H9 (cell line): ENCODE measurements at regions not wholly inside any gene's neighbourhood (a gene's known extent, or its start where the extent isn't known, plus 50 kb on each side); places are given as distances from the start of the nearest gene placed in this dataset.

ENCODE experiments used
- DNase-seq: peaks from one replicate; pipeline ENCODE4 v3.0.0-alpha.2; 2017
- H2AFZ ChIP-seq: one replicate; pipeline ENCODE4 v1.6.1; 2013; ENCODE audit warnings: mild to moderate bottlenecking, low read length, control low read depth, moderate library complexity
- H2AK5ac ChIP-seq: 2 replicates; pipeline ENCODE4 v1.6.1; 2013; ENCODE audit warnings: low read length, control low read depth, mixed read lengths; ENCODE audit not compliant: insufficient read length
- H2BK120ac ChIP-seq: one replicate; pipeline ENCODE4 v1.6.1; 2013; ENCODE audit warnings: low read depth, mild to moderate bottlenecking, low read length, control low read depth, inconsistent platforms; ENCODE audit not compliant: poor library complexity, severe bottlenecking
- H2BK12ac ChIP-seq: 2 replicates; pipeline ENCODE4 v1.6.1; 2013; ENCODE audit warnings: low read length, control low read depth, mixed read lengths, low read depth; ENCODE audit not compliant: insufficient read length
- H2BK15ac ChIP-seq: 2 replicates; pipeline ENCODE4 v1.6.1; 2013; ENCODE audit warnings: low read depth, low read length, control low read depth
- H2BK20ac ChIP-seq: one replicate; pipeline ENCODE4 v1.6.1; 2013; ENCODE audit warnings: low read depth, mild to moderate bottlenecking, low read length, control low read depth, inconsistent platforms; ENCODE audit not compliant: poor library complexity, severe bottlenecking
- H2BK5ac ChIP-seq: 2 replicates; pipeline ENCODE4 v1.6.1; 2013; ENCODE audit warnings: low read length, control low read depth, mixed read lengths; ENCODE audit not compliant: insufficient read length
- H3K14ac ChIP-seq: 2 replicates; pipeline ENCODE4 v1.6.1; 2013; ENCODE audit warnings: low read length, control low read depth; ENCODE audit not compliant: insufficient read depth
- H3K18ac ChIP-seq: 2 replicates; pipeline ENCODE4 v1.6.1; 2013; ENCODE audit warnings: low read depth, mild to moderate bottlenecking, mixed read lengths, low read length, control low read depth; ENCODE audit not compliant: insufficient read length
- H3K23ac ChIP-seq: 2 replicates; pipeline ENCODE4 v1.6.1; 2013; ENCODE audit warnings: low read length, control low read depth, mixed read lengths, low read depth; ENCODE audit not compliant: insufficient read length
- H3K23me2 ChIP-seq: 2 replicates; pipeline ENCODE4 v1.6.1; 2013; ENCODE audit warnings: low read depth, mild to moderate bottlenecking, mixed read lengths, low read length, control low read depth; ENCODE audit not compliant: insufficient read length, poor library complexity, severe bottlenecking
- H3K27ac ChIP-seq: 2 replicates; pipeline ENCODE4 v1.5.1; 2013; ENCODE audit warnings: low read length, control low read depth, mixed read lengths, low read depth; ENCODE audit not compliant: insufficient read length
- H3K27me3 ChIP-seq: 2 replicates; pipeline ENCODE4 v1.6.1; 2013; ENCODE audit warnings: low read length, control low read depth, inconsistent platforms; ENCODE audit not compliant: insufficient read depth
- H3K4ac ChIP-seq: 2 replicates; pipeline ENCODE4 v1.6.1; 2013; ENCODE audit warnings: low read depth, mild to moderate bottlenecking, control low read depth, inconsistent platforms, low read length, moderate library complexity
- H3K4me1 ChIP-seq: 2 replicates; pipeline ENCODE4 v1.6.1; 2013; ENCODE audit warnings: low read length, control low read depth, inconsistent platforms; ENCODE audit not compliant: insufficient read depth
- H3K4me2 ChIP-seq: 2 replicates; pipeline ENCODE4 v1.6.1; 2013; ENCODE audit warnings: low read length, control low read depth, mixed read lengths; ENCODE audit not compliant: insufficient read length, insufficient read depth
- H3K56ac ChIP-seq: 2 replicates; pipeline ENCODE4 v1.6.1; 2013; ENCODE audit warnings: low read depth, mild to moderate bottlenecking, mixed read lengths, low read length, control low read depth; ENCODE audit not compliant: insufficient read length
- H3K79me1 ChIP-seq: 2 replicates; pipeline ENCODE4 v1.6.1; 2013; ENCODE audit warnings: low read depth, mild to moderate bottlenecking, moderate library complexity, low read length, control low read depth, inconsistent platforms; ENCODE audit not compliant: insufficient read depth, poor library complexity, severe bottlenecking
- H3K79me2 ChIP-seq: 2 replicates; pipeline ENCODE4 v1.6.1; 2013; ENCODE audit warnings: low read length, control low read depth, inconsistent platforms; ENCODE audit not compliant: insufficient read depth
- H3K9ac ChIP-seq: 2 replicates; pipeline ENCODE4 v1.6.1; 2013; ENCODE audit warnings: low read length, control low read depth, mixed read lengths; ENCODE audit not compliant: insufficient read length; ENCODE audit errors: extremely low read depth
- H3K9me3 ChIP-seq: one replicate; pipeline ENCODE4 v1.6.1; 2013; ENCODE audit warnings: low read depth, low read length, inconsistent platforms; ENCODE audit not compliant: control insufficient read depth
- H3T11ph ChIP-seq: one replicate; pipeline ENCODE4 v1.6.1; 2013; ENCODE audit warnings: mild to moderate bottlenecking, low read length, control low read depth, inconsistent platforms
- H4K20me1 ChIP-seq: one replicate; pipeline ENCODE4 v1.6.1; 2013; ENCODE audit not compliant: control insufficient read depth, insufficient read length, insufficient read depth
- H4K5ac ChIP-seq: 2 replicates; pipeline ENCODE4 v1.6.1; 2013; ENCODE audit warnings: low read depth, mild to moderate bottlenecking, mixed read lengths, low read length, control low read depth; ENCODE audit not compliant: insufficient read length
- H4K8ac ChIP-seq: replicated peaks from 2 replicates; pipeline ENCODE4 v1.6.1; 2013; ENCODE audit warnings: low read length, control low read depth, mixed read lengths, low read depth; ENCODE audit not compliant: insufficient read length
- H4K91ac ChIP-seq: 2 replicates; pipeline ENCODE4 v1.6.1; 2013; ENCODE audit warnings: low read depth, mild to moderate bottlenecking, moderate library complexity, mixed read lengths, low read length, control low read depth; ENCODE audit not compliant: insufficient read length
- H3K27ac Mint-ChIP-seq, 3 experiments: 2 replicates in 2 of 3; 3 replicates in 1 of 3; pipeline ENCODE4 v1.8.0; 2020 to 2021; ENCODE audit warnings: mixed read lengths in 3 of 3, mild to moderate bottlenecking in 1 of 3, moderate library complexity in 1 of 3
- H3K27me3 Mint-ChIP-seq: 2 replicates; pipeline ENCODE4 v1.8.0; 2021; ENCODE audit warnings: low read depth, mild to moderate bottlenecking, moderate library complexity, mixed read lengths
- H3K36me3 Mint-ChIP-seq, 3 experiments: 2 replicates in 2 of 3; 3 replicates in 1 of 3; pipeline ENCODE4 v1.8.0; 2020 to 2021; ENCODE audit warnings: low read depth in 3 of 3, mixed read lengths in 3 of 3; ENCODE audit not compliant: insufficient read depth in 1 of 3
- H3K4me1 Mint-ChIP-seq, 2 experiments: 2 replicates each; pipeline ENCODE4 v1.8.0; 2020; ENCODE audit warnings: mixed read lengths in 2 of 2
- H3K4me3 Mint-ChIP-seq, 2 experiments: 2 replicates in 1 of 2; 3 replicates in 1 of 2; pipeline ENCODE4 v1.8.0; 2020 to 2021; ENCODE audit warnings: mild to moderate bottlenecking in 2 of 2, mixed read lengths in 2 of 2, moderate library complexity in 1 of 2
- H3K9me3 Mint-ChIP-seq, 2 experiments: 2 replicates in 1 of 2; 3 replicates in 1 of 2; pipeline ENCODE4 v1.8.0; 2020; ENCODE audit warnings: mild to moderate bottlenecking in 2 of 2, mixed read lengths in 2 of 2, moderate library complexity in 1 of 2
- WGBS: extraction: QIAGEN DNeasy Blood & Tissue Kit; methylation state at CpG from one replicate; pipeline ENCODE4 v1.1.7; 2013; ENCODE audit warnings: missing lambda C conversion rate, low lambda C conversion rate, mixed read lengths; ENCODE audit not compliant: insufficient read length; ENCODE audit errors: extremely low coverage; 5-methylcytosine and 5-hydroxymethylcytosine counted together
- TF ChIP-seq, protein P1 (sequence below): fragments of 200-600 bp; sonication (generic); conservative IDR thresholded peaks from 3 replicates; pipeline ENCODE4 v1.8.0; 2021; ENCODE audit warnings: antibody characterized with exemption, mild to moderate bottlenecking

DNA sequence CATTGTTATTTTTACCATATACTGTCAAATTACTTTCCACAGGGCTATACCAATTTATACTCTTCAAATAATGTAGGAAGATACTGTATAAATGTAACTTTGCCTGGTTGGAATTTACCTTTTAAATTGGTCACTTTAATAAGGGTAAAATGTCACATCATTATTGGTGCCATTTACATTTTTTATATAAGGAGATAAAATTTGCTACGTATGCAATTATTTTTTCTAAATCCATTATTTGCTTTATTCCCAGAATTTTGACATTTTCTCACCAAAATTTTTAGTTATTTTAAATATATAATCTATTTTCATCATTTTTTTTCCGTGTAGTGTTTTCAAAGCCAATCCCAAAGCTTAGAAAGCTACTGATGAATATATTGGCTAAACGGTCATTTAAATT is 664.7 kb downstream of the KCNJ2 start:
- Histone ChIP-seq H2AFZ (no peak overlapping the region), H3K23me2 (no peaks in the 10 kb centered on the region), H3K4me2 (no peak overlapping the region), H2BK20ac (no peak overlapping the region), H2BK5ac (no peak overlapping the region), H3K9me3 (no peaks in the 10 kb centered on the region), H3K4me1 (no peaks in the 10 kb centered on the region), H3K14ac (no peak overlapping the region), H3K18ac (no peak overlapping the region), H3K27me3 (no peaks in the 10 kb centered on the region), H3K56ac (no peak overlapping the region), H3T11ph (no peak overlapping the region), H3K27ac (no peak overlapping the region), H3K23ac (no peak overlapping the region), H4K20me1 (no peaks in the 10 kb centered on the region), H3K9ac (no peak overlapping the region), H4K5ac (no peak overlapping the region), H4K8ac (no peak overlapping the region), H3K79me1 (no peaks in the 10 kb centered on the region), H3K4ac (no peak overlapping the region), H2AK5ac (no peak overlapping the region), H2BK15ac (no peak overlapping the region), H3K79me2 (no peaks in the 10 kb centered on the region), H4K91ac (no peak overlapping the region), H2BK120ac (no peak overlapping the region), H2BK12ac (no peak overlapping the region)
- no peak for DNase-seq
- Mint-ChIP-seq H3K4me1 (no peaks in the 10 kb centered on the region), H3K9me3 (no peaks in the 10 kb centered on the region; a peak in 1 of 5 replicates), H3K27me3 (no peaks in the 10 kb centered on the region; the same call in 1 of the 2 replicates), H3K27ac (no peak overlapping the region), H3K4me3 (no peak overlapping the region), H3K36me3 (no peaks in the 10 kb centered on the region; a peak in 1 of 7 replicates)
- TF ChIP-seq, protein P1, sequence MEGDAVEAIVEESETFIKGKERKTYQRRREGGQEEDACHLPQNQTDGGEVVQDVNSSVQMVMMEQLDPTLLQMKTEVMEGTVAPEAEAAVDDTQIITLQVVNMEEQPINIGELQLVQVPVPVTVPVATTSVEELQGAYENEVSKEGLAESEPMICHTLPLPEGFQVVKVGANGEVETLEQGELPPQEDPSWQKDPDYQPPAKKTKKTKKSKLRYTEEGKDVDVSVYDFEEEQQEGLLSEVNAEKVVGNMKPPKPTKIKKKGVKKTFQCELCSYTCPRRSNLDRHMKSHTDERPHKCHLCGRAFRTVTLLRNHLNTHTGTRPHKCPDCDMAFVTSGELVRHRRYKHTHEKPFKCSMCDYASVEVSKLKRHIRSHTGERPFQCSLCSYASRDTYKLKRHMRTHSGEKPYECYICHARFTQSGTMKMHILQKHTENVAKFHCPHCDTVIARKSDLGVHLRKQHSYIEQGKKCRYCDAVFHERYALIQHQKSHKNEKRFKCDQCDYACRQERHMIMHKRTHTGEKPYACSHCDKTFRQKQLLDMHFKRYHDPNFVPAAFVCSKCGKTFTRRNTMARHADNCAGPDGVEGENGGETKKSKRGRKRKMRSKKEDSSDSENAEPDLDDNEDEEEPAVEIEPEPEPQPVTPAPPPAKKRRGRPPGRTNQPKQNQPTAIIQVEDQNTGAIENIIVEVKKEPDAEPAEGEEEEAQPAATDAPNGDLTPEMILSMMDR, result no peak
- WGBS, result no CpG with 5 or more reads among the region's 3 CpGs
